ENCODE measurements at regions not wholly inside any gene's neighbourhood (a gene's known extent, or its start where the extent isn't known, plus 50 kb on each side); places are given as distances from the start of the nearest gene placed in this dataset.

- no peak for TF ChIP-seq REST (IDR thresholded peaks at IDR 0.05; ENCODE audit: low read depth)
- TF ChIP-seq CEBPB (IDR thresholded peaks at IDR 0.05): no peak
- TF ChIP-seq YY1 (IDR thresholded peaks at IDR 0.05; ENCODE audit: low read depth): no peak
- TF ChIP-seq EGR1 (IDR thresholded peaks at IDR 0.05): no peak
These were observed 83.8 kb upstream of the CCND2 start for GRCh38 chr12:4189721-4190120.
